NCI-H2227 (cell line): ENCODE measurements at regions not wholly inside any gene's neighbourhood (a gene's known extent, or its start where the extent isn't known, plus 50 kb on each side); places are given as distances from the start of the nearest gene placed in this dataset.
"Not testable (repeated sequence)": the region's sequence is repeated elsewhere in the genome, so short reads cannot be mapped to it uniquely, and the experiment has no call there.

Experiments
- DNase-seq: peaks from one replicate; lab custom pipeline; 2025; ENCODE audit not compliant: unreplicated experiment; lab: John Stamatoyannopoulos, UW

DNA sequence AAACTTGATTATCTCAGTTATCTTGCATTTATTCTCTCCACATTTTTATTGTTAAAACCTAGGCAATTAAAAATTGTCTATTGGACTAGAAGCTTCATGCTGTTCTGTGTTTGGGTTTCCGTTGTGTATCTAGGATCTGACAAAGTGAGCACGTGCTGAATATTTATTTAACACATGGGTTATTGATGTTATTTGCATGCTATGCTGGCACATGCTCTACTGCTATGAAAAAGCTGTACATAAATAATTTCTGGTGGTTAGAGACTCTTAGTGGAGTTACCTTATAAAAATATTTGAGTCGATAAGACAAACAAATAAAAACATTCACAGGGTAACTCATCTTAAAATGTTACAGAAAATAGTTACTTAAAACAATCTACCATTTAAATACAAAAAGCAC lies 1769.7 kb downstream of the MRPL39 start:
- no peak for DNase-seq

DNA sequence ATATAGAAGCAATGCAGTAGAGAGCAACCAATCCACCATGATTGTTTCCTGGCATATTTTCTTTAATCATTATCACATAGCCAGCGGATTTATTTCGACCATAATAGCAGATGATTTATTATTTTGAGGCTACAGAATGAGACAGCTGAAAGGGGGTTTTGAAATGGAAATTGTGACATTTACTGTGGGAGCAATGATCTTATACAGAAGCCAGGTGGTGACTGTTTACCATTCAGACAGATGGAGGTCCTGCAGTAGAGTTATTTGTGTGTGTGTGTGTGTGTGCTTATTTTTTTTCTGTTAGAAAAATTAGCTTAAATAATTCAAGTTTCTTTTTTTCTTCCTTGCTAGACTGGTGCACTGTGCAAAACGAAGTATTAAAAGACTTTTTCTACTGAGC lies 1784.5 kb downstream of the MRPL39 start:
- no peak for DNase-seq

DNA sequence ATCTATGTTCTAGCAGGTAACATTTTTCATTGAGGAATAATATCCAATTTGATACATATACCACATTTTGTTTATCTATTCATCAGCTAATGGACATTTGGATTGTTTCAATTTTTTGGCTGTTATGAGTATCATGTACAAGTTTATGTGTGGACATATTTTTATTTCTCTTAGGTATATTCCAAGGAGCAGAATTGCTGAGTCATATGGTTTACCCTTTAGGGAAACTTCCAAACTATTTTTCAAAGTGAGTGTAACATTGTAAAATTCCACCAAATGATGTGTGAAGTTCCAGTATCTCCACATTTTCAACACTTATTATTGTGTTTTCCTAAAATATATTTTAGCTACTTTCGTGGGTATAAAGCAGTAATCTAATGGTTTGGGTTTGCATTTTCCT lies 1789.9 kb downstream of the MRPL39 start:
- DNase-seq: no peak

DNA sequence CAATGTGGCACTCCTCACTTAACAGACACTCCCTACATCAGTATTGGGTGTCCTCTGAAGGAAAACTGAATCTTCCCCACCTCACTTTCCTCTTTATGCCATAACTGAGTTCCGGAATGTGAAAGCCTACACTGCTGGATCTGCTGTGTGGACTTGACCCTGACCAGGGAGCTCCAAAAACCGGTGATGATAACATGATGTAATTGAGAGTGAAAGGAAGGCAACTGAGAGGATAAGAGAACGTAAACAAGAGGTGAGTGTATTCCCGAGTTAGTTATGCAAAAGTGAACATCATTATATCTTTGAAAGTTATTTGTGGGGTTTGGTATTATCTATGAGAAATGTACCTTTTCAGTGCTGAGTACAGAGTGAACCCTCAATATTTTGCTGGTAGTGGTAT lies 1794.8 kb downstream of the MRPL39 start:
- DNase-seq: no peak

DNA sequence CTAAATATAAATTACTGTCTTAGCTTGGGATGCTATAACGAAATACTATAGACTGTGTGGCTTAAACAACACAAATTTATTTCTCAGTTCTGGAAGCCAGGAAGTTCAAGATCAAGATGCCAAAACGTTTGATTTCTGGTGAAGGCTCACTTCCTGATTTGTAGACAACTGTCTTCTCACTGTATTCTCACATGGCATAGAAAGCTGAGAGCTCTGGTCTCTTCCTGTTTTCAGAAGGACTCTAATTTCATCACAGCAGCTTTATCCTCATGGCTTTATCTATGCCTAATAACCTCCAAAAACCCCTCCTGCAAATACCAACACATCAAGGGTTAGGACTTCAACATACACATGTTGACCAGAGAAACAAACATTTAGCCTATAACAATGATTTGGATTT lies 1795.5 kb downstream of the MRPL39 start:
- DNase-seq: no peak

DNA sequence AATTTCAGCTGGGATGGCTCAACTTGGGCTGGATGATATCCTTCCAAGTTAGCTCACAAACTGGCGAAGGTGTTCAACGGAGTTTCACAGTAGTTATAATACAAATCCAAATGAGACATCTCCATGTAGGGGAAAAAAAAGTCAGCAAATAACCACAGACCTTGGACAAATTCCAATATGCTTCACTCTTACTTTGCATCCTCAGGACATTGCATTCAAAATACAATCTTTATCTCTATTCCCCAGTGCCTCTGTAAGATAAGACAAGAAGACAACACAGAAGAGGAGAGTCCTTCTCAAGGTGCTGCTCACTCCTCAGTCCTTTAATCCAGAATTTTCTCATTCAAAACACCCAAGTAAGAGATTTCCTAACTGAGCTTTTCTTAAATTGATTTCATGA lies 1797.7 kb downstream of the MRPL39 start:
- DNase-seq: no peak

DNA sequence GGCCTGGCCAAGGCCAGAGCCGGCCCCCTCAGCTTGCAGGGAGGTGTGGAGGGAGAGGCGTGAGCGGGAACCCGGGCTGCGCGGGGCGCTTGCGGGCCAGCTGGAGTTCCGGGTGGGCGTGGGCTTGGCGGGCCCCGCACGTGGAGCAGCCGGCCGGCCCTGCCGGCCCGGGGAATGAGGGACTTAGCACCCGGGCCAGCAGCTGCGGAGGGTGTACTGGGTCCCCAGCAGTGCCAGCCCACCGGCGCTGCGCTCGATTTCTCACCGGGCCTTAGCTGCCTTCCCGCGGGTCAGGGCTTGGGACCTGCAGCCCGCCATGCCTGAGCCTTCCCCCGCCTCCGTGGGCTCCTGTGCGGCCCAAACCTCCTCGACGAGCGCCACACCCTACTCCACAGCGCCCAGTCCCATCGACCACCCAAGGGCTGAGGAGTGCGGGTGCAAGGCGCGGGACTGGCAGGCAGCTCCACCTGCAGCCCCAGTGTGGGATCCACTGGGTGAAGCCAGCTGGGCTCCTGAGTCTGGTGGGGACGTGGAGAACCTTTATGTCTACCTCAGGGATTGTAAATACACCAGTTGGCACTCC lies 1800.2 kb downstream of the MRPL39 start:
- DNase-seq: not testable (repeated sequence)

DNA sequence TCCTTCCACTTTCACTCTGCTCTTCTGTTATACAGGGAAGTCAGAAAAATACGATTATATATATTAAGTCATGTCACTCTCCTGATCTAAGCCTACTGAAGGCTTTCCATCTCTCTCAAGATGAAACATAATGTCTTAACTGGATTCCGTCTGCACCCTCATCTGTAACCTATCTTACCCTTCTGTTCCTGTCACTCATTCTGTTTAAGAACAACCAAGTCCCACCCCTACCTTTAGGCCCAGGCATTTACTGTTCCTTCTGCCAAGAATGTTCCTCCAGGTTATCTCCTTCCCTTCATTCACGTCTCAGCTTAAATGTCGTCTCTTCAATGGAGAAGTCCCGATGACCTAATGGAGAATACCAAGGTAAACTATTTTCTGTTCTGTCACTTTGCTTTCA lies 1802.4 kb downstream of the MRPL39 start:
- no peak for DNase-seq

DNA sequence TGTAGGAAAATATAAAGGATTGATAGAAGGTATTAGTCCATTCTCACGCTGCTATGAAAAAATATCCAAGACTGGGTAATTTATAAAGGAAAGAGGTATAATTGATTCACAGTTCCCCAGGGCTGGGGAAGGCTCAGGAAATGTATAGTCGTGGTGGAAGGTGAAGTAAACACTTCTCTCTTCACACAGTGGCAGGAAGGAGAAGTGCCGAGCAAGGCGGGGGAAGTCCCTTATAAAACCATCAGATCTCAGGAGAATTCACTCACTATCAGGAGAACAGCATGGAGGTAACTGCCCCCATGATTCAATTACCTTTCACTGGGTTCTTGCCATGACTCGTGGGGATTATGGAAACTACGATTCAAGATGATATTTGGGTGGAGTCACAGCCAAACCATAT lies 1806.0 kb downstream of the MRPL39 start:
- no peak for DNase-seq

DNA sequence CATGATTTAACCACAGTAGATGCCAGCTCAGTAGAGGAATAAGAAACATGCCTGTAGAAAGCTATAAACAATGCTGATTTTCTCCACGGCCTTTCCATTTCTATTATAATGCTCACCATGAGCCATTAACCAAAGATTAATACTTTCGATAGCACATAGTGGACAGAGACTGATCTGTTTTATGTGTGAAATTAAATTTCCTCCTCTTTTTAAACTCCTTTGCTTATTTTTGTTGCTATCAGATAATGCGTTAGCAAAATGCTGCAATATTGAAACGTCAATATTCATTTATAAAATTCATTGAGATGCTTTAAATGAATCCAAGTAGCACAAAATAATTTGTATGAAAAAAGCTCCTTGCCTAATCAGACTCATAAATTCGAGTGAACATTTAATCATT lies 1807.9 kb downstream of the MRPL39 start:
- no peak for DNase-seq

DNA sequence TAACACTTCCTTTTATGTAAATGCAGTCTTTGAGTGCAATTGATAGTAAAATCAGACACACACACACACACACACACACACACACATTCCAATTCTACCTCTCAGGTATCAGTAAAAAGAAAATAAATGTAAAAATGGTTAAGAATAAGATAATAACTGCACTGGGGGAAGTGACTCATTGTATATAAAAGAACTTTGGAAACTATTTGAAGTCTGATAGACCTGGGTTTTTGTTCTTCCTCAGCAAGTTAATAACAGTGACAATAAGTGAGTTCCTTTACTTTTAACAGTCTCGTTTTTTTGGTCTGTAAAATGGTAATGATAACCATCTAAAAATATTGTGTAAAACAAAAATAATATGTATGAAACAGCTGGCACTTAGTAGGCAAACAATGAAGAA lies 1815.0 kb downstream of the MRPL39 start:
- no peak for DNase-seq

DNA sequence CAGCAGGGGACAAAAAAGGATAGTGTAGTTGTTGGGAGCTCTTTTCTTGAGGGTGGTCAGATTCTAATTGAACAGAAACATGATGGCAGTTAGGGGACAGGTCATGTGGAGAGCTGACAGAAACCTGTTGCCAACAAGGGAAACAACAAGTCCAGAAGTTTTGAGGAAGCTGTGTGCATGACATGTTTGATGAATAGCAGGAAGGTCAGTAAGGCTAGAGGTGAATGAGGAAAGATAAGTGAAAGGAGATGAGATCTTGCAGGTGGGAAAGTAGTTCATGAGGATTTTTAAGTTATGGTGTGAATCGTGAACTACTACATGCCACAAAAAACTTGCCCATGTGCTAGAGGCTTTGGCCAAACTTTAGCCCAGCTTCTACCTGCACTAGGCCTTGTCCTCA lies 1817.4 kb downstream of the MRPL39 start:
- DNase-seq: no peak

DNA sequence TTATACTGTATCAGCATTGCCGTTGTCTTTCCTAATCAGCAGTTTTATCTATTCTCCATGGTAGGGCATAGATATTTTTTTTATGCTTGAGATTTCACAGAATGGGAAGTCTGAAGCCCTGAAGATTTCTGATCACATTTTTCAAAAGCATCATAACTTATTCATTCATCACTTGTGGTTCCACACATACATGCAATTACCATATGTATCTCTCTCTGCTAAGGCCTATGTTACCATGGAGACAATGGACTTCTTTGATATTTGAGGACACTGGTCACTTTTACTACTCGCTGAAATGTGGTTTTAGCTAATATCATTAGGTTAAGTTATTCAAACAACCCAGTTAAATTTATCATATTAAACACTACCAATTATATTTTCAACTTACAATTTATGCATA lies 1827.0 kb downstream of the MRPL39 start:
- no peak for DNase-seq

DNA sequence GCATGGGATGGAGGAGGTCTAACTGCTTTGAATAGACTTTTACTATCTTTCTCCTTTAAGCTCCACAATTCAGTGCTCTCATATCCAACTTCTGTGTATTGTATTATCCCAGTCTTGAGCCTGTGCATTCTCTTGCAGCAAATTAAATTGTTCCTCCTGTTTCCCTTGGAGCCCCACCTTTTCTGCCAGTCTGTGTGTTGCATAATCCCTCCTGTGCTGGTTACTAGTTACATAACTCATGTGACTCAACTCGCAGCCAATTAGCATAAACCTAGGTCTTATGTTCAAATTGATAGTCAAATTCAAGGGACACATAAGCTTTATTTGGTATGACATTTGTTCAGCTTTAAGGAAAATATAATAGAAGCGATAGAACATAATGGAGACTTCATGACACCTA lies 1863.5 kb downstream of the MRPL39 start:
- no peak for DNase-seq

DNA sequence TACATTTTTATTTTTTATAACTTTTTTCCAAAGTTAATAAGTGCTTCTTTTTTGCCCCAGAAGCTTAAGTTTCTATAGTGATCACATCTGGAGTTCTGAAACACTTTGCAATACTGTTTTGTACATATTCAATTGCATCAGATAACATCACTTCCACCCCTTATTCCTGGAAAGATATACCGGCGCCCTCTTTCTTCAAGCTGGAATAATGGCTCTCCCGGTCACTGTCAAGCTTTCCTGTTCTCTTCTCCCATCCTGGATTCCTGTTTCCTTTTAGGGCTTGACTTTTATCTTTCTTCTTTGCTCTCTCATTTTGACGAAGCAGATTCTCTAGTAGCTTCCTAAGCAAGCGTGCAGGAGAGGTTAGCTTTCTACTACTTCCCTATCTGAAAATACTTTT lies 1866.8 kb downstream of the MRPL39 start:
- no peak for DNase-seq

DNA sequence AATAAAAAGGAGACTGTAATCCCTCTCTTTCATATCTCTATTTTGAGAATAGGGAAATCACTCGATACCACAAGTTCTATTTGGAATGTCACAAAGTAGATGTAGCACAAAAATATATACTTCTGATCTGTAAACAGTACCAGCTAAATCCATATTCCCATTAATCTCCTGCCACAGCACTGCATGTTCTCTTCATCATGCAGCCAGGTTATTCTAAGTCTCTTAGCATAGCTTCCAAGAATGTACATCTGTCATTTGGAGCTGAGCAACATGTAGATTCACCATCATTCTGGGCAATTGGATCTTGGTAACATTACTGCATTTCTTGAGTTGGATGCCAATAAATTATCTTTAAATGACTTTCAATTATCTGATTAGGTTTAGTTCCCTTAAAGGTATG lies 1874.5 kb downstream of the MRPL39 start:
- no peak for DNase-seq

DNA sequence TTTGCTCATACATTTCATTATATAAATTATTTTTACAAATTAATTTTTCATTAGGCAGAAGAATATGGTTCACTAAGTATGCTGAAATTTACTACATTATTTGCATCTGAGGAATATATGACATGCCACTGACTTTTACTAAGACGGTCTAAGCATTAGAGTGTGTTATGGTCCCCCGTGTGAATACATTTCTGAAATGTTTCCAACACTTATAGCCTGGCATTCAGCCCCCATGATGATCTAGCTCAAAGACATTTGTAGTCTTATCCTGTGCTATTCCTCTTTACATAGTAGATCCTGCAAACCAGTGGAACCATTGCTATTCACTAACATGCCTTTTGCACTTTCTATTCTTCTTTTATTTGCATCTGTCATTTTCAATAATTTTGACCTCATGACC lies 1878.0 kb downstream of the MRPL39 start:
- DNase-seq: no peak

DNA sequence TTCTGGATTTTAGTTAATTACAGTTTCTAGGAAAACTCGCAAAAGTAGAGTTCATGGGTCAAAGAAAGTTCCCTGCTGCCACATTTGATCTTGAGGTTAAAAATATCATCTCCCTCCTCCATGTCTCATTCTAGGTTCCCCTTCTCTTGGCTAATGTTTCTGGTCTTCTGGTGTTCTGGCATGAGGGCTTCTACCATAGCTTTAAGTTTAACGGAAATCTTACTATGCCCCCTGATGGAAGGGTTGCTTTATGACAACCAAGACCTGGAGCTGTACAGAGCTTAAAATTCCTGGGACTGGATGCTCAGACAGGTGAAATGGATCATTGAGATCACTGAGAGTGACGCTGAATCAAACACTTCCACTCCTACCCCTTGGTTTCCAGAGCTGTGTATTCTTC lies 1881.7 kb downstream of the MRPL39 start:
- DNase-seq: no peak

DNA sequence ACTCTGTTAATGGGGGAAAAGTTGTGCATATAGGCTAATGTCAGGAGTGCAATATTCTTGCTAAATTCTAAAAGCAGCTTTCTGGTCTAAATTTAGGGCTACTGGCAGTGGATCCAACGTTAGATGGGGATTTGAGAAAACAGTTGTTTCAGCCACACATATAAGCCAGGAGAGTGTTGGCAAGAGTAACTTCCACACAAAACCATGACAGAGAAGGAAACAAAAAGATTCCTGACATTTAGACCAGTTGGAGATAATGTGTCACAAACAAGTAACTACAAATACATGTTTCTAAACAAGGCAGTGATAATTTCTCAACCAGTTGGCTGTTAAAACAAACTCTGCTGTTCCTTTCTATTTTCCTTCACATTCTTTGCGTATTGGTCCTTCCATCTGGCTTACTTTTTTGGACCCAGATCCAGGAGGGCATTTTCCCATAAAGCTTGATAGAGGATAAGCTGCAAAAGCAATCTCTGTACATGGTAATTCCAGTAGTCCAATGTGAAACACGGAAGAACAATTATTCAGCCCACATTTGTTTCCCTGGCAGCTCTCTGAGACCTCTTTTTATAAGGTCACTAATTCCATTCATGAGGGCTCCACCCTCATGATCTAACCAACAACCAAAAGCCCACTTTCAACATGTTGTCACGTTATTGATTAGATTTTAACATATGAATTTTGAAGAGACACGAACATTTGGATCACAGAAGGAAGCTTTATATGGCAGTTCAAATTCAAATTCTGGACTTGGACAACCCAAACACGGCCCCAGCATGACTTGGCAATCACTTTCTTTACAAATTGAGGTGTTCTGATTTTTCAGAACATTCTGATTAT lies 1888.6 kb downstream of the MRPL39 start:
- DNase-seq: no peak

DNA sequence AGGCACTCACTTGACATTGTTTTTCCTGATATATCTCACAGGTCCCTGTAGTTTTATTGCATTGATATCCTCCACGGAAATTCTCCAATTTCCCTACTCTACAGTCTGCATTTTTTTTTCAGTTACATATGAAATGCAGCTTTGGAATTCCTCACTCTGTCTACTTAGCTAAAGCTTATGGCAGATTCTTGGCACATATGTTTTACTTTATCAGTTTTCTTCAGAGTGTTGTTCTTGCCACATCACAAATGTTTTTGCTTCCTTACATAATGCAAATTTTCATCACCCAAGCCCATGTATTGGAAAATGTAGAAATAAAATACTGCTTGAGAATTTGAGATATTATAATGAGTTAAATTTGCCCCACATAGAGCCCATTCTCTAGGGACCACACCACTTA lies 1895.1 kb downstream of the MRPL39 start:
- DNase-seq: no peak

DNA sequence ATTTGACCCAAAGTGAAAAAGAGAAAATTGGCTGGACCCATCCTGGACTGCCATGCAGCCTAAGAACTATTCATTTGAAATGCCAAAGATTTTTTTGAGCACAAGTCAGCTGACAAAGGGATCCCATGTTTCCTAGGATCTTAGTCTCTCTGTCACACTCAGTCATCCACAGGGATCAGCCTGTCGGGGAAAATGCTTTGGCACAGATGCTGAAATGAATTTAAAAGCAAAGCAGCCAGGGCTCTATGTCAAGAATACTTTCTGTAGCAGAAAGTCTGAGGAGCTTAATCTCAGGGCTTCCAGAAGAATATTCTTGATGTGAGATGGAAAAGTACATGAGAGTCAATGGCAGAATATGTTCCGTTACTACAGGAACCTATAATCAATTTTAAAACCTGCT lies 1900.8 kb downstream of the MRPL39 start:
- DNase-seq: no peak

DNA sequence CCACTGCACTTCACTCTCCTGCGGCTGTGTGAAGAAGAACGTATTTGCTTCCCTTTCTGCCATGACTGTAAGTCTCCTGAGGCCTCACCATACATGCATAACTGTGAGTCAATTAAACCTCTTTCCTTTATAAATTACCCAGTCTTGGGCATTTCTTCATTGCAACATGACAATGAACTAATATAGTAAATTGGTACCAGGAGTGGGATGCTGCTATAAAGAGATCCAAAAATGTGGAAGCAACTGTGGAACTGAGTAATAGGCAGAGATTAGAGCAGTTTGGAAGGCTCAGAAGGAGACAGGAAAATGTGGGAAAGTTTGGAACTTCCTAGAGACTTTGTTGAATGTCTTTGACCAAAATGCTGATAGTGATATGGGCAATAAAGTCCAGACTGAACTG lies 1907.9 kb downstream of the MRPL39 start:
- DNase-seq: no peak

DNA sequence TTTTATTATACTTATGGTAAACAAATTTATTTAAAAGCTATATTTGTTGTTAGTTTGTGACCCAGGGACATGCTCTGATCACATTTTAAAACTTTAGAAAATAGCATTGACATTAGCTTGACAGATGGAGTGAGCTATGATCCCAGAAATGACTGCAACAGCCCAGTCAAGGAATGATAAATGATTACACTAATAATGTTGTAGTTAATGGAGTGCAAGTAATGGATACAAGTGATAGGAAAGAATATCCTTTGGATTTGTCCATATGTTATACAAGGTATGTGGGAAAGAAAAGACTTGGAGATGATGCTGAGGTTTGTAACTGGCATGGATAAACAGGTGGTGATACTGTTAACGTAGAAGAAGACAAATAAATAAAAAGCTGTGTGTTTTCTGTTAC lies 1908.7 kb downstream of the MRPL39 start:
- no peak for DNase-seq
